ENCODE measurements at regions not wholly inside any gene's neighbourhood (a gene's known extent, or its start where the extent isn't known, plus 50 kb on each side); places are given as distances from the start of the nearest gene placed in this dataset.

DNA sequence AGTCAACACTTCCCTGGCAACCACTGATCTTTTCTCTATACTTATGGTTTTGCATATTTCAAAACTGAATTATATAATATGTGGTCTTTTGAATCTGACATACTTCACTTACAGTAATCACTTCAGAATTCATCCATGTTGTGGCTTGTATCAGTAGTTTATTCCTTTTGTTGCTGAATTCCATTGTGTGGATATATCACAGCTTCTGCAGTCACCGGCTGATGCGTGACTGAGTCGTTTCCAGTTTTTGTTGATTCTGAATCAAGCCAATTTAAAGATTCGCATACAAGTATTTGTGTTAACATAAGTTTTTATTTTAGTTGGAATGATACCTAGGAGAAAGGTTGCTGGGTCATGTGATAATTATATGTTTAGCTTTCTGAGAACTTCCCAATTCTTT lies 672.5 kb upstream of the ANKRD30A start:
- Histone ChIP-seq H3K9me3 (peaks cover 0 to 1% (median 0%) of the 10 kb centered on the region in 4 donors), H3K4me3 (no peak overlapping the region), H3K27me3 (no peaks in the 10 kb centered on the region), H3K4me1 (peaks cover 0 to 24% (median 4%) of the 10 kb centered on the region in 4 donors), H3K27ac (no peak overlapping the region), H3K36me3 (no peaks in the 10 kb centered on the region)
- 77 to 87% methylated on average over 4 of the region's 4 CpGs for WGBS, 2 donors
- TF ChIP-seq POLR2A (IDR thresholded peaks at IDR 0.05) = no peak
- no peak for TF ChIP-seq CTCF (IDR thresholded peaks at IDR 0.05)
- TF ChIP-seq EP300 (IDR thresholded peaks at IDR 0.05) = no peak
- DNase-seq (ENCODE audit: low spot score in 2 of 2) = no peak

GRCh38 chr10:36451391-36451970 lies 673.9 kb upstream of the ANKRD30A start:
- Histone ChIP-seq H3K4me1 (peaks cover 0 to 28% (median 4%) of the 10 kb centered on the region in 4 donors), H3K9me3 (no peaks in the 10 kb centered on the region), H3K27me3 (no peaks in the 10 kb centered on the region), H3K27ac (no peak overlapping the region), H3K36me3 (no peaks in the 10 kb centered on the region), H3K4me3 (no peak overlapping the region)
- no peak for DNase-seq (ENCODE audit: low spot score in 2 of 2)
- WGBS, 2 donors = 96% methylated on average over 8 of the region's 8 CpGs
- TF ChIP-seq POLR2A (IDR thresholded peaks at IDR 0.05) (no peak), CTCF (IDR thresholded peaks at IDR 0.05) (no peak), EP300 (IDR thresholded peaks at IDR 0.05) (no peak)

DNA sequence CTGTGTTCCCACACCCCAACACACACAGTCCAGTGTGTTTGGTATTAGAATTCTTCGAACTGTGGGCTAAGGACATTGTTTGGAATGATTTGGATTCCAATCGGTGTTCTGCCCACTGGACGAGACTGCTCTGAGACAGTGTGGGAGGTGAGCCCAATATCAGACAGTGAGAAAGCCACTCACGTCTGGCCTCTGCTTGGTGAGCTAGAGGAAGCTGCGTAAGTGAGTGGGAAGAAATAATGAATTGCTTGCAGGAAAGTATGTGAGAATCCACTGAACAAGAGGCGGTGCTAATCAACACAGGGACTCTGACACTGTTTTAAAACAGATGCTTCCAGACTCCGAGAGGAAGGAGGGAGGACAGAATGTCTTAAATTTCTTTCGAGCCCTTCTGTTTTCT lies 675.0 kb upstream of the ANKRD30A start:
- WGBS, 2 donors = 30 to 35% methylated on average over 8 of the region's 8 CpGs
- Histone ChIP-seq H3K4me1 (peaks cover 0 to 28% (median 4%) of the 10 kb centered on the region in 4 donors), H3K9me3 (no peaks in the 10 kb centered on the region), H3K27me3 (no peaks in the 10 kb centered on the region), H3K27ac (peak overlapping the region in 2 of 4 donors; percentile 21 to 46), H3K4me3 (peak overlapping the region in 2 of 4 donors; percentile 25 to 28), H3K36me3 (no peaks in the 10 kb centered on the region)
- DNase-seq (ENCODE audit: low spot score in 2 of 2) = no peak
- TF ChIP-seq CTCF (IDR thresholded peaks at IDR 0.05) = no peak
- TF ChIP-seq POLR2A (IDR thresholded peaks at IDR 0.05) = no peak
- peak in 1 of 2 donors; percentile 59 for TF ChIP-seq EP300 (IDR thresholded peaks at IDR 0.05)

DNA sequence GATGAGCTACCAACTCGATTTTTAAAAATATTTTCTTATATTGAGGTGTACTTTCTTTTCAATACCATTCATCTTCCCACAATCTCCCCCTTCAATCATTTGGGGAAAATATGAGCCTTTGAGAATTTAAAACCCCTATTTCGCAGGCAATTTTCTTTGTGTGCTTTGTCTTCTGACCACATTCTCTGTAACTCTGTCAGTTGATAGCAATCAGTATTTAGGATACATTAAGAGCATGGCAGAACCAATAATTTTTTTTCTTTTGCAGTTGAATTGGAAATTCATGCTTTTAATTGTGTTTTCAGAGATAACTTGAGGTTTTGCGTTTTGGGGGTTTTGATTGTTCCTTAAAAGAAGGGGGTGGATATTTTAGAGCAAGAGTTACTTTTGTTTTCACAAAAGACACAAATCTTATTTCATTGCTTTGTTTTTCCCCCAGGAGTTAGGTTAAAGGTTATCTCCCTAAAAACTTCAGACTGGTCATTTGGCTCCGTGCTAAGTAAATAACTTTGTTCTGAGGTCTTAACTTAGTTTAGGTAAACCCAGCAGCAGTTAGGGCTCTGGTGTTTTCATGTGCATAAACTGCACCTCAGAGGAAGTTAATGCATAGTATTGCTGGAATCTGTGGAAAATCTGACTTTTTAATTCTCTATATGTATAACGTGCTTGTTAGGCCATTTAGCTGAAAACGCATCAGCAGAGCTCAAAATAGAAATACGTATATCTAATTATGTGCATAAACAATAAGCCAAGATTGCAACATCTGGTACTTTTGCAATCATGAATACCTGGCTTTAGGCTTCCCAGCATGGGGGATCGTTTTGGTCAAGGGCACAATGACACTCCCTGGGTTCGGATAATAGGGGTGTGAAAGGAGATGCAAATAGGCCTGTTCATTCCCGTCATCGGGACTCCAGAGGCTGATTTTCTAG lies 676.4 kb upstream of the ANKRD30A start:
- Histone ChIP-seq H3K27me3 (no peaks in the 10 kb centered on the region), H3K36me3 (no peaks in the 10 kb centered on the region), H3K4me1 (peaks cover 0 to 28% (median 4%) of the 10 kb centered on the region in 4 donors), H3K4me3 (no peak overlapping the region), H3K9me3 (no peaks in the 10 kb centered on the region), H3K27ac (peak overlapping the region in 1 of 4 donors; percentile 21)
- no peak for TF ChIP-seq CTCF (IDR thresholded peaks at IDR 0.05)
- no peak for TF ChIP-seq POLR2A (IDR thresholded peaks at IDR 0.05)
- TF ChIP-seq EP300 (IDR thresholded peaks at IDR 0.05) = no peak
- DNase-seq (ENCODE audit: low spot score in 2 of 2) = no peak
- 45 to 53% methylated on average over 11 of the region's 11 CpGs for WGBS, 2 donors

GRCh38 chr10:36446881-36447280 lies 678.5 kb upstream of the ANKRD30A start:
- peaks cover 0 to 28% (median 4%) of the 10 kb centered on the region in 4 donors for H3K4me1 ChIP-seq
- TF ChIP-seq POLR2A (IDR thresholded peaks at IDR 0.05) (no peak), EP300 (IDR thresholded peaks at IDR 0.05) (no peak), CTCF (IDR thresholded peaks at IDR 0.05) (no peak)
- WGBS, 2 donors = 69 to 83% methylated on average over 8 of the region's 8 CpGs
- H3K9me3 ChIP-seq = no peaks in the 10 kb centered on the region
- no peaks in the 10 kb centered on the region for H3K27me3 ChIP-seq
- no peak for DNase-seq (ENCODE audit: low spot score in 2 of 2)
- H3K36me3 ChIP-seq = no peaks in the 10 kb centered on the region
- H3K27ac ChIP-seq = no peak overlapping the region
- H3K4me3 ChIP-seq = no peak overlapping the region
